ENCODE measurements at regions not wholly inside any gene's neighbourhood (a gene's known extent, or its start where the extent isn't known, plus 50 kb on each side); places are given as distances from the start of the nearest gene placed in this dataset.
"Not testable (repeated sequence)": the region's sequence is repeated elsewhere in the genome, so short reads cannot be mapped to it uniquely, and the experiment has no call there.

- H3K9ac ChIP-seq (ENCODE audit: low read length), result no peak overlapping the region
- H3K4me2 ChIP-seq (ENCODE audit: low read depth, low read length), result no peak overlapping the region
- TF ChIP-seq EZH2 (optimal IDR thresholded peaks at IDR 0.05; ENCODE audit: low read depth, low read length) (no peak), CTCF (IDR thresholded peaks at IDR 0.05; ENCODE audit: low read length) (no peak), EZH2phosphoT487 (IDR thresholded peaks at IDR 0.05; ENCODE audit: low read length) (no peak)
- DNase-seq, result no peak
- H3K9me3 ChIP-seq (replicated peaks; ENCODE audit: insufficient read depth, low read length), result no peaks in the 10 kb centered on the region
- no peak overlapping the region for H3K4me3 ChIP-seq (ENCODE audit: low read length)
- H3K27me3 ChIP-seq (replicated peaks; ENCODE audit: insufficient read depth, low read length), result no peaks in the 10 kb centered on the region
- no peak overlapping the region for H3K27ac ChIP-seq (ENCODE audit: low read length)
- H3K9me2 ChIP-seq (replicated peaks; ENCODE audit: insufficient read depth, low read length), result no peaks in the 10 kb centered on the region
- no peak overlapping the region for H2AFZ ChIP-seq (ENCODE audit: low read length)
- H4K20me1 ChIP-seq (ENCODE audit: insufficient read depth, low read length), result no peaks in the 10 kb centered on the region
- H3K79me2 ChIP-seq (ENCODE audit: low read length), result no peaks in the 10 kb centered on the region
- H3K36me3 ChIP-seq (replicated peaks; ENCODE audit: insufficient read depth, low read length), result no peaks in the 10 kb centered on the region
- H3F3A ChIP-seq (ENCODE audit: insufficient read depth, low read length), result no peaks in the 10 kb centered on the region
- H3K4me1 ChIP-seq (ENCODE audit: low read length), result no peaks in the 10 kb centered on the region
These were observed 760.3 kb upstream of the CCDC179 start for GRCh38 chr11:23620617-23621016.

GRCh38 chr11:23632293-23632692 is 772.0 kb upstream of the CCDC179 start:
- no peak overlapping the region for H3K27ac ChIP-seq (ENCODE audit: low read length)
- TF ChIP-seq CTCF (IDR thresholded peaks at IDR 0.05; ENCODE audit: low read length) (no peak), EZH2 (optimal IDR thresholded peaks at IDR 0.05; ENCODE audit: low read depth, low read length) (no peak), EZH2phosphoT487 (IDR thresholded peaks at IDR 0.05; ENCODE audit: low read length) (no peak)
- H3K4me1 ChIP-seq (ENCODE audit: low read length), result peaks cover 3% of the 10 kb centered on the region; the same call in 1 of the 2 replicates
- no peak for DNase-seq
- no peaks in the 10 kb centered on the region for H3K79me2 ChIP-seq (ENCODE audit: low read length)
- H3K9me2 ChIP-seq (replicated peaks; ENCODE audit: insufficient read depth, low read length), result no peaks in the 10 kb centered on the region
- H2AFZ ChIP-seq (ENCODE audit: low read length), result no peak overlapping the region
- no peak overlapping the region for H3K4me3 ChIP-seq (ENCODE audit: low read length)
- no peaks in the 10 kb centered on the region for H4K20me1 ChIP-seq (ENCODE audit: insufficient read depth, low read length)
- no peaks in the 10 kb centered on the region for H3K9me3 ChIP-seq (replicated peaks; ENCODE audit: insufficient read depth, low read length)
- H3K9ac ChIP-seq (ENCODE audit: low read length), result no peak overlapping the region
- no peaks in the 10 kb centered on the region for H3F3A ChIP-seq (ENCODE audit: insufficient read depth, low read length)
- H3K4me2 ChIP-seq (ENCODE audit: low read depth, low read length), result no peak overlapping the region; the same call in 1 of the 2 replicates
- H3K27me3 ChIP-seq (replicated peaks; ENCODE audit: insufficient read depth, low read length), result no peaks in the 10 kb centered on the region
- no peaks in the 10 kb centered on the region for H3K36me3 ChIP-seq (replicated peaks; ENCODE audit: insufficient read depth, low read length)

GRCh38 chr11:23644443-23644842 is 784.2 kb upstream of the CCDC179 start:
- no peak for TF ChIP-seq CTCF (IDR thresholded peaks at IDR 0.05; ENCODE audit: low read length)
- H3K27me3 ChIP-seq (replicated peaks; ENCODE audit: insufficient read depth, low read length), result no peaks in the 10 kb centered on the region
- H3K9me3 ChIP-seq (replicated peaks; ENCODE audit: insufficient read depth, low read length), result no peaks in the 10 kb centered on the region
- H3F3A ChIP-seq (ENCODE audit: insufficient read depth, low read length), result no peaks in the 10 kb centered on the region
- no peaks in the 10 kb centered on the region for H3K79me2 ChIP-seq (ENCODE audit: low read length)
- H3K4me3 ChIP-seq (ENCODE audit: low read length), result no peak overlapping the region
- H3K27ac ChIP-seq (ENCODE audit: low read length), result no peak overlapping the region
- H3K9me2 ChIP-seq (replicated peaks; ENCODE audit: insufficient read depth, low read length), result no peaks in the 10 kb centered on the region
- H4K20me1 ChIP-seq (ENCODE audit: insufficient read depth, low read length), result no peaks in the 10 kb centered on the region
- no peak overlapping the region for H3K4me2 ChIP-seq (ENCODE audit: low read depth, low read length)
- no peaks in the 10 kb centered on the region for H3K4me1 ChIP-seq (ENCODE audit: low read length)
- no peak overlapping the region for H2AFZ ChIP-seq (ENCODE audit: low read length)
- no peaks in the 10 kb centered on the region for H3K36me3 ChIP-seq (replicated peaks; ENCODE audit: insufficient read depth, low read length)
- no peak overlapping the region for H3K9ac ChIP-seq (ENCODE audit: low read length)
- DNase-seq, result no peak

GRCh38 chr11:23652336-23652735 is 792.1 kb upstream of the CCDC179 start:
- H4K20me1 ChIP-seq (ENCODE audit: insufficient read depth, low read length); H3K4me1 ChIP-seq (ENCODE audit: low read length); H3K4me2 ChIP-seq (ENCODE audit: low read depth, low read length); H3K9me2 ChIP-seq (replicated peaks; ENCODE audit: insufficient read depth, low read length); H3K36me3 ChIP-seq (replicated peaks; ENCODE audit: insufficient read depth, low read length); H3K79me2 ChIP-seq (ENCODE audit: low read length); H3K27ac ChIP-seq (ENCODE audit: low read length); H3K9me3 ChIP-seq (replicated peaks; ENCODE audit: insufficient read depth, low read length); DNase-seq; H3F3A ChIP-seq (ENCODE audit: insufficient read depth, low read length); H3K9ac ChIP-seq (ENCODE audit: low read length); H3K4me3 ChIP-seq (ENCODE audit: low read length); H2AFZ ChIP-seq (ENCODE audit: low read length); H3K27me3 ChIP-seq (replicated peaks; ENCODE audit: insufficient read depth, low read length): not testable (repeated sequence)

Data from MM.1S (cell line).